ENCODE measurements at regions not wholly inside any gene's neighbourhood (a gene's known extent, or its start where the extent isn't known, plus 50 kb on each side); places are given as distances from the start of the nearest gene placed in this dataset.

DNA sequence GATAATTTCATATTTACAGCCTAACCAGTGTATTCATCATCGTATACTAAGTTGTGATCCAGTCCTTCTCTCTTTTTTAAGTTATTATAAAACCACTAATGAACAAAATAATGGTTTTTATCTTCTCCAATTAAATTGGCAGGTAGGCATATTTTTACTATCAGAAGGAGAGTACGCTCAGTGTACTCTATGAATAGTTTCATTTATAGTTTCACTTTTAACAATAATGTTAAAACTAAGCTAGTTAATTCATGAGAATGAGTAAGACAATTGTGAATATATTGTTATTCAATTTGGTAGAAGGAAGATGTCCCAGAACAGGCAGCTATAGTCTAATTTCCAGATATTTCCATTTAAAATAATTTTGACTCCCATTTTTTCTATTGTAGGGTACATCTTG, 277.1 kb downstream of the RASSF9 start:
- TF ChIP-seq, protein P1, sequence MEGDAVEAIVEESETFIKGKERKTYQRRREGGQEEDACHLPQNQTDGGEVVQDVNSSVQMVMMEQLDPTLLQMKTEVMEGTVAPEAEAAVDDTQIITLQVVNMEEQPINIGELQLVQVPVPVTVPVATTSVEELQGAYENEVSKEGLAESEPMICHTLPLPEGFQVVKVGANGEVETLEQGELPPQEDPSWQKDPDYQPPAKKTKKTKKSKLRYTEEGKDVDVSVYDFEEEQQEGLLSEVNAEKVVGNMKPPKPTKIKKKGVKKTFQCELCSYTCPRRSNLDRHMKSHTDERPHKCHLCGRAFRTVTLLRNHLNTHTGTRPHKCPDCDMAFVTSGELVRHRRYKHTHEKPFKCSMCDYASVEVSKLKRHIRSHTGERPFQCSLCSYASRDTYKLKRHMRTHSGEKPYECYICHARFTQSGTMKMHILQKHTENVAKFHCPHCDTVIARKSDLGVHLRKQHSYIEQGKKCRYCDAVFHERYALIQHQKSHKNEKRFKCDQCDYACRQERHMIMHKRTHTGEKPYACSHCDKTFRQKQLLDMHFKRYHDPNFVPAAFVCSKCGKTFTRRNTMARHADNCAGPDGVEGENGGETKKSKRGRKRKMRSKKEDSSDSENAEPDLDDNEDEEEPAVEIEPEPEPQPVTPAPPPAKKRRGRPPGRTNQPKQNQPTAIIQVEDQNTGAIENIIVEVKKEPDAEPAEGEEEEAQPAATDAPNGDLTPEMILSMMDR (conservative IDR thresholded peaks at IDR 0.05; ENCODE audit: low read depth, low read length), result no peak
- no peak for TF ChIP-seq EZH2 (IDR thresholded peaks at IDR 0.05; ENCODE audit: borderline replicate concordance, low read depth, low read length, poor library complexity, severe bottlenecking)

Measured in A673 (cell line).